Keratinocyte (primary cell): ENCODE measurements at regions not wholly inside any gene's neighbourhood (a gene's known extent, or its start where the extent isn't known, plus 50 kb on each side); places are given as distances from the start of the nearest gene placed in this dataset.

ENCODE experiments used
- DNase-seq: peaks from one replicate; pipeline ENCODE4 v3.0.0-alpha.2; 2011; ENCODE audit warnings: low read depth, missing footprints, low spot score
- FAIRE-seq: peaks from 2 replicates; lab custom pipeline; 2011; peaks lifted over from hg19 to GRCh38; lab: Jason Lieb, UNC
- H2AFZ ChIP-seq: 2 replicates; pipeline ENCODE4 v1.6.0; 2012; ENCODE audit warnings: low read length, control low read depth, inconsistent platforms; ENCODE audit not compliant: control insufficient read depth
- H3K27ac ChIP-seq: 2 replicates; pipeline ENCODE4 v1.5.1; 2011; ENCODE audit warnings: low read length; ENCODE audit not compliant: control insufficient read depth, insufficient read depth
- H3K27me3 ChIP-seq: 3 replicates; pipeline ENCODE4 v1.6.0; 2011; ENCODE audit warnings: low read length; ENCODE audit not compliant: control insufficient read depth, insufficient read depth; ENCODE audit errors: extremely low read depth
- H3K36me3 ChIP-seq, 2 experiments: 2 replicates in 1 of 2; 3 replicates in 1 of 2; pipeline ENCODE4 v1.5.1; 2011; ENCODE audit warnings: low read length in 2 of 2, mild to moderate bottlenecking in 1 of 2; ENCODE audit not compliant: control insufficient read depth in 2 of 2, insufficient read depth in 2 of 2; ENCODE audit errors: extremely low read depth in 1 of 2
- H3K4me1 ChIP-seq: 3 replicates; pipeline ENCODE4 v1.5.1; 2011; ENCODE audit warnings: low read length; ENCODE audit not compliant: control insufficient read depth, insufficient read depth; ENCODE audit errors: extremely low read depth
- H3K4me2 ChIP-seq: 3 replicates; pipeline ENCODE4 v1.6.0; 2011; ENCODE audit warnings: low read depth, low read length; ENCODE audit not compliant: control insufficient read depth, insufficient read depth; ENCODE audit errors: extremely low read depth
- H3K4me3 ChIP-seq, 3 experiments: fragments of 200-600 bp in 1 of 3; sonication (generic) in 1 of 3; 2 replicates in 2 of 3; 3 replicates in 1 of 3; pipeline ENCODE4 v1.5.1; 2011 to 2016; ENCODE audit warnings: low read length in 3 of 3, mild to moderate bottlenecking in 3 of 3, control low read depth in 2 of 3, inconsistent platforms in 1 of 3, low read depth in 1 of 3, mixed read lengths in 1 of 3, mixed run types in 1 of 3, moderate library complexity in 1 of 3; ENCODE audit not compliant: control insufficient read depth in 2 of 3, insufficient read depth in 2 of 3; ENCODE audit errors: extremely low read depth in 1 of 3
- H3K79me2 ChIP-seq: 2 replicates; pipeline ENCODE4 v1.6.0; 2012; ENCODE audit warnings: low read length; ENCODE audit not compliant: control insufficient read depth, insufficient read depth
- H3K9ac ChIP-seq: 3 replicates; pipeline ENCODE4 v1.6.0; 2011; ENCODE audit warnings: low read length; ENCODE audit not compliant: control insufficient read depth, insufficient read depth; ENCODE audit errors: extremely low read depth
- H3K9me1 ChIP-seq: 3 replicates; pipeline ENCODE4 v1.6.0; 2011; ENCODE audit warnings: low read length; ENCODE audit not compliant: control insufficient read depth, insufficient read depth; ENCODE audit errors: extremely low read depth
- H3K9me3 ChIP-seq: 2 replicates; pipeline ENCODE4 v1.5.1; 2012; ENCODE audit warnings: low read depth, low read length; ENCODE audit not compliant: control insufficient read depth
- H4K20me1 ChIP-seq: 3 replicates; pipeline ENCODE4 v1.6.0; 2011; ENCODE audit warnings: low read length; ENCODE audit not compliant: control insufficient read depth, insufficient read depth; ENCODE audit errors: extremely low read depth
- CTCF ChIP-seq, 3 experiments: IDR thresholded peaks in 1 of 3; conservative IDR thresholded peaks in 1 of 3; optimal IDR thresholded peaks in 1 of 3; 2 replicates in 2 of 3; 3 replicates in 1 of 3; pipeline versions ENCODE3 to v1.5.1; 2011; ENCODE audit warnings: low read length in 3 of 3, mild to moderate bottlenecking in 3 of 3, moderate library complexity in 2 of 3, control low read depth in 1 of 3, inconsistent platforms in 1 of 3; ENCODE audit not compliant: insufficient read depth in 2 of 3; ENCODE audit errors: extremely low read depth in 1 of 3
- EZH2 ChIP-seq: IDR thresholded peaks from one replicate; pipeline ENCODE4 v1.6.1; 2012; ENCODE audit warnings: inconsistent platforms, mild to moderate bottlenecking, low read length, moderate library complexity
- dilution Hi-C: fragments of 300-500 bp; cut with MboI; formaldehyde crosslinking; loops from one replicate; pipeline ENCODE4 v1.7.0; 2020; ENCODE audit warnings: low sequenced_read_pairs; ENCODE audit not compliant: extremely low pct_ligation_motif_present

GRCh38 chr6:19268718-19269117 is 568.5 kb upstream of the ID4 start:
- no peaks in the 10 kb centered on the region for H3K27me3 ChIP-seq
- no peak overlapping the region for H3K9ac ChIP-seq
- FAIRE-seq (no peak), DNase-seq (no peak)
- dilution Hi-C loops: no loop called here
- no peaks in the 10 kb centered on the region for H4K20me1 ChIP-seq
- no peaks in the 10 kb centered on the region for H3K79me2 ChIP-seq
- H3K4me2 ChIP-seq: no peak overlapping the region
- no peaks in the 10 kb centered on the region for H3K9me3 ChIP-seq
- H3K36me3 ChIP-seq: no peaks in the 10 kb centered on the region
- H3K27ac ChIP-seq: no peak overlapping the region
- no peak overlapping the region for H2AFZ ChIP-seq
- no peaks in the 10 kb centered on the region for H3K9me1 ChIP-seq
- H3K4me3 ChIP-seq: no peak overlapping the region
- TF ChIP-seq CTCF (optimal IDR thresholded peaks at IDR 0.05 in 1 of 3, IDR thresholded peaks at IDR 0.05 in 1 of 3, conservative IDR thresholded peaks at IDR 0.05 in 1 of 3; ENCODE audit: extremely low read depth in 1 of 3, insufficient read depth in 2 of 3, low read length in 3 of 3): no peak
- TF ChIP-seq EZH2: no peak
- no peaks in the 10 kb centered on the region for H3K4me1 ChIP-seq

GRCh38 chr6:19269341-19269898 is 567.8 kb upstream of the ID4 start:
- H3K4me1 ChIP-seq: no peaks in the 10 kb centered on the region
- H3K79me2 ChIP-seq: no peaks in the 10 kb centered on the region
- FAIRE-seq (no peak), DNase-seq (no peak)
- H3K36me3 ChIP-seq: no peaks in the 10 kb centered on the region
- H3K9ac ChIP-seq: no peak overlapping the region
- H3K4me2 ChIP-seq: no peak overlapping the region
- TF ChIP-seq CTCF (optimal IDR thresholded peaks at IDR 0.05 in 1 of 3, IDR thresholded peaks at IDR 0.05 in 1 of 3, conservative IDR thresholded peaks at IDR 0.05 in 1 of 3; ENCODE audit: extremely low read depth in 1 of 3, insufficient read depth in 2 of 3, low read length in 3 of 3) (no peak), EZH2 (no peak)
- H3K9me1 ChIP-seq: no peaks in the 10 kb centered on the region
- H3K9me3 ChIP-seq: no peaks in the 10 kb centered on the region
- H2AFZ ChIP-seq: no peak overlapping the region
- no peaks in the 10 kb centered on the region for H3K27me3 ChIP-seq
- H4K20me1 ChIP-seq: no peaks in the 10 kb centered on the region
- no peak overlapping the region for H3K4me3 ChIP-seq
- H3K27ac ChIP-seq: no peak overlapping the region
- dilution Hi-C loops: no loop called here
